Nephron progenitor cell (in vitro differentiated cells): ENCODE measurements at regions not wholly inside any gene's neighbourhood (a gene's known extent, or its start where the extent isn't known, plus 50 kb on each side); places are given as distances from the start of the nearest gene placed in this dataset.

Experiments used
- DNase-seq: peaks from one replicate; pipeline ENCODE4 v3.0.0; 2021
- H3K27ac Mint-ChIP-seq: 2 replicates; pipeline ENCODE4 v1.8.0; 2021; ENCODE audit warnings: mild to moderate bottlenecking, moderate library complexity, mixed read lengths
- H3K27me3 Mint-ChIP-seq: 2 replicates; pipeline ENCODE4 v1.8.0; 2021; ENCODE audit warnings: mild to moderate bottlenecking, low read depth, mixed read lengths; ENCODE audit not compliant: poor library complexity
- H3K36me3 Mint-ChIP-seq: 2 replicates; pipeline ENCODE4 v1.8.0; 2021; ENCODE audit warnings: low read depth, mixed read lengths
- H3K4me1 Mint-ChIP-seq: 2 replicates; pipeline ENCODE4 v1.8.0; 2021; ENCODE audit warnings: mixed read lengths
- H3K4me3 Mint-ChIP-seq: 2 replicates; pipeline ENCODE4 v1.8.0; 2021; ENCODE audit warnings: mild to moderate bottlenecking, moderate library complexity, mixed read lengths
- H3K9me3 Mint-ChIP-seq: 2 replicates; pipeline ENCODE4 v1.8.0; 2021; ENCODE audit warnings: mild to moderate bottlenecking, moderate library complexity, mixed read lengths
- CTCF ChIP-seq: fragments of 200-600 bp; sonication (generic); IDR thresholded peaks from 2 replicates; pipeline ENCODE4 v1.5.0; 2021; ENCODE audit warnings: antibody characterized with exemption

DNA sequence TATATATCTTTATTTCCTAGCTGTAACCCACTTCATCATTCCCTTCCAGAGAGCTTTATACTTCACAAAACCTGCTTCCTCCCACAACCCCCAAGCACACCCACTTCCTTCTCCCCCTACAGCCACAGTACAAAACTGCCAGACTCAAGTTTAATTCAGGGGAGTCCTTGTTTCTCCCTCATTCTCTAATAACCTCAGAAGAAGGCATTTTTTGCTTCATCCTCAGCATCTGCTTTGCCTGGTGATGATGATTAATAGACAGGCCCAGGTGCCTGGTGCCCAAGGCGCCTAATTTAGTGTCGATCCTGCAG lies 414.3 kb downstream of the KIF16B start:
- Mint-ChIP-seq H3K36me3 (no peaks in the 10 kb centered on the region), H3K27me3 (peaks cover 4% of the 10 kb centered on the region), H3K27ac (no peak overlapping the region), H3K4me1 (no peaks in the 10 kb centered on the region), H3K4me3 (no peak overlapping the region), H3K9me3 (peaks cover 4% of the 10 kb centered on the region)
- no peak for TF ChIP-seq CTCF
- no peak for DNase-seq

GRCh38 chr20:16158090-16158975 lies 414.9 kb downstream of the KIF16B start:
- no peak for DNase-seq
- peaks cover 7% of the 10 kb centered on the region for H3K9me3 Mint-ChIP-seq
- TF ChIP-seq CTCF = no peak
- no peak overlapping the region for H3K4me3 Mint-ChIP-seq
- H3K27ac Mint-ChIP-seq = no peak overlapping the region
- H3K27me3 Mint-ChIP-seq = peaks cover 4% of the 10 kb centered on the region
- no peaks in the 10 kb centered on the region for H3K4me1 Mint-ChIP-seq
- no peaks in the 10 kb centered on the region for H3K36me3 Mint-ChIP-seq

DNA sequence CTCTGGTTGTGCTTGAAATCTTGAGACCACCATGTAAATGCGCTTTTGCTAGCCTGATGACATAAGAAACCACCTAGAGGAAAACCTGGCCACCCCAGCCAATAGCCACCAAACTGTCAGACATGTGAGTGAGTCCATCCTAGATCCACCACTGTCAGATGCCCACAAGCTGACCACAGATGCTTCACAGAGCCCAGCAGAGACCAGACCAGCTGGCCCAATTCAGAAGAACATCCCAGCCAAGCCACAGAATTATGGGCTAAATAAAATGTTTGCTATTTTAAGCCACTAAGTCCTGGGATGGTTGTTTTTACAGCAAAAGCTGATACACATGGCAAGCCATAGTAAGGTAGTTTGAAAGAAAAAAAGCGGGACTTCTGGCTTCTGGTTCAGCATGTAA lies 425.3 kb downstream of the KIF16B start:
- no peak for DNase-seq
- no peaks in the 10 kb centered on the region for H3K4me1 Mint-ChIP-seq
- TF ChIP-seq CTCF = no peak
- peaks cover 15% of the 10 kb centered on the region for H3K9me3 Mint-ChIP-seq
- H3K27me3 Mint-ChIP-seq = peaks cover 5% of the 10 kb centered on the region
- H3K27ac Mint-ChIP-seq = no peak overlapping the region
- no peaks in the 10 kb centered on the region for H3K36me3 Mint-ChIP-seq
- H3K4me3 Mint-ChIP-seq = no peak overlapping the region

GRCh38 chr20:16147216-16147615 lies 426.0 kb downstream of the KIF16B start:
- no peak for DNase-seq
- no peak overlapping the region for H3K27ac Mint-ChIP-seq
- TF ChIP-seq CTCF = no peak
- peaks cover 2% of the 10 kb centered on the region for H3K27me3 Mint-ChIP-seq
- peaks cover 8% of the 10 kb centered on the region for H3K9me3 Mint-ChIP-seq
- no peak overlapping the region for H3K4me3 Mint-ChIP-seq
- no peaks in the 10 kb centered on the region for H3K4me1 Mint-ChIP-seq
- no peaks in the 10 kb centered on the region for H3K36me3 Mint-ChIP-seq

DNA sequence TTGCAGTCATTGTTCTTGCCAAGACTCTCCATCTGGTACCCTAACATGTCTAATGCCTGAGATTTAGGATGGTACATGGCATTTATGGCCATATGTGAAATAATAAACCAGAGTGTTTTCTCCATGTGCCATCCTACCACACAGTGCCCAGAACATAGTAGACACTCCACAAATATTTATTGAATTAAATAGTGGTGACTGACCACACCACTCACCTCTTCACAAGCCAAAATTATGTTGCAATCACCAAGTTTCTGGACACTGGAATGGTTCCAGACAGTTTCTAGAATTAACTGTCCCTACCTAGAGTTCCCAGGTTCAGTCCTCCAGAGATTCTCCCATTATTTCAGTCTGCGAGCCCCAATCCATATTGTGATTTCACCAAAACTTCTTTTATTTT lies 427.3 kb downstream of the KIF16B start:
- no peak overlapping the region for H3K4me3 Mint-ChIP-seq
- H3K27ac Mint-ChIP-seq = no peak overlapping the region
- no peak for DNase-seq
- no peaks in the 10 kb centered on the region for H3K36me3 Mint-ChIP-seq
- TF ChIP-seq CTCF = no peak
- no peaks in the 10 kb centered on the region for H3K27me3 Mint-ChIP-seq
- peaks cover 12% of the 10 kb centered on the region for H3K9me3 Mint-ChIP-seq
- H3K4me1 Mint-ChIP-seq = no peaks in the 10 kb centered on the region

DNA sequence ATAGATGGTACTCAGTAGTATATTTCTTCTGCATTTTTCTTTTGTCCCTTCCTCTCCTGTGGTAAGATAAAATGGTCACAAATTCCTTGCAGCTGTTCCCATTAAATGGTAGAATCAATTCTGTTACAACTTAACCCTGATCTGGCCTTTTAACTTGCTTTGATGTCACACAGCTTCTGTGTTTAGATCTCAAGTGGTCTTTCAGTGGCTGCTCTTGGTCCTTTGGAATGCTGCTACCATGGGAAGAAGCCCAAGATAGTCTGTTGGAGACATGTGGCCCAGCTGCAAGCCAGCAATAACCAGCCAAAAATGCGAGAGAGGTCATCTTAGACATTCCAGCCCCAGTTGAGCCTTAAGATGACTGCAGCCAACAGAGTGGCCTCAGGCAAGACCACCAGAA lies 429.7 kb downstream of the KIF16B start:
- Mint-ChIP-seq H3K27ac (no peak overlapping the region), H3K36me3 (no peaks in the 10 kb centered on the region), H3K4me1 (no peaks in the 10 kb centered on the region), H3K4me3 (no peak overlapping the region), H3K9me3 (peaks cover 11% of the 10 kb centered on the region), H3K27me3 (no peaks in the 10 kb centered on the region)
- DNase-seq = no peak
- TF ChIP-seq CTCF = no peak
